Cardiac fibroblast (primary cell): ENCODE measurements at regions not wholly inside any gene's neighbourhood (a gene's known extent, or its start where the extent isn't known, plus 50 kb on each side); places are given as distances from the start of the nearest gene placed in this dataset.

ENCODE experiments used
- DNase-seq, 2 donors: peaks; one replicate each; pipeline versions ENCODE4 v3.0.0 to v3.0.0-alpha.2; 2010; ENCODE audit warnings: low read depth in 2 of 2
- H3K4me3 ChIP-seq, 2 donors: replicated peaks in 1 of 2; 1 replicate in 1 of 2; 2 replicates in 1 of 2; pipeline ENCODE4 v1.5.1; 2011; ENCODE audit warnings: low read depth in 2 of 2, low read length in 2 of 2, mild to moderate bottlenecking in 2 of 2, moderate library complexity in 1 of 2
- TF ChIP-seq, protein P1 (sequence below): IDR thresholded peaks from one replicate; pipeline ENCODE4 v1.5.1; 2011; ENCODE audit warnings: low read depth, mild to moderate bottlenecking, low read length, inconsistent platforms

DNA sequence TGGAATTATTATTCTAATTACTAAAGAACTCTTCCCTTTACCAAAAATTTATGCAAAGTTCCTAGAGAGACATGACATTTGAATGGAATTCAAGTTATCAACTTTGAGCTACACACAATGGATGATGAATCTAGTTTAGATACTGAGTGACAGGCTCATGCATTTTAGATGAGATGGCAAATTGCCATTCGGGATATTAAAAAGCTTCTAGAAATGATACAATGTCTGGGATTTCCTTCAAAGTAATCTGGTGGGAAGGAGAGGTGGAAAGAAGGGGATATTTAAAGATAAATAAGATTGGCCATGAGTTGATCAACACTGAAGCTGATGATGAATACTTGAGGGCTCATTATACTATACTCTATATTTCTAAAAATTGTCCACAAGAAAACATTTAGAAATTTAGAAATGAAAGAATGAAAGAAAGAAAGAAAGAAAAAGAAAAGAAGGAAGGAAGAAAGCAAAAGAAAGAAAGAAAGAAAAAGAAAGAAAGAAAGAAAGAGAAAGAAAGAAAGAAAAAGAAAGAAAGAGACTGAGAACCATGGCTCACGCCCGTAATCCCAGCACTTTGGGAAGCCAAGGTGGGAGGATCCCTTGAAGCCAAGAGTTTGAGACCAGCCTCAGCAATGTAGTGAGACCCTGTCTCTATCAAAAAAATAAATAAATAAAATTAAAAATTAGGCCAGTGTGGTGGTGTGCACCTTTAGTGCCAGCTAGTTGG, 62.6 kb upstream of the NEDD4L start:
- TF ChIP-seq, protein P1, sequence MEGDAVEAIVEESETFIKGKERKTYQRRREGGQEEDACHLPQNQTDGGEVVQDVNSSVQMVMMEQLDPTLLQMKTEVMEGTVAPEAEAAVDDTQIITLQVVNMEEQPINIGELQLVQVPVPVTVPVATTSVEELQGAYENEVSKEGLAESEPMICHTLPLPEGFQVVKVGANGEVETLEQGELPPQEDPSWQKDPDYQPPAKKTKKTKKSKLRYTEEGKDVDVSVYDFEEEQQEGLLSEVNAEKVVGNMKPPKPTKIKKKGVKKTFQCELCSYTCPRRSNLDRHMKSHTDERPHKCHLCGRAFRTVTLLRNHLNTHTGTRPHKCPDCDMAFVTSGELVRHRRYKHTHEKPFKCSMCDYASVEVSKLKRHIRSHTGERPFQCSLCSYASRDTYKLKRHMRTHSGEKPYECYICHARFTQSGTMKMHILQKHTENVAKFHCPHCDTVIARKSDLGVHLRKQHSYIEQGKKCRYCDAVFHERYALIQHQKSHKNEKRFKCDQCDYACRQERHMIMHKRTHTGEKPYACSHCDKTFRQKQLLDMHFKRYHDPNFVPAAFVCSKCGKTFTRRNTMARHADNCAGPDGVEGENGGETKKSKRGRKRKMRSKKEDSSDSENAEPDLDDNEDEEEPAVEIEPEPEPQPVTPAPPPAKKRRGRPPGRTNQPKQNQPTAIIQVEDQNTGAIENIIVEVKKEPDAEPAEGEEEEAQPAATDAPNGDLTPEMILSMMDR, result no peak
- DNase-seq, result no peak
- H3K4me3 ChIP-seq, result no peak overlapping the region

DNA sequence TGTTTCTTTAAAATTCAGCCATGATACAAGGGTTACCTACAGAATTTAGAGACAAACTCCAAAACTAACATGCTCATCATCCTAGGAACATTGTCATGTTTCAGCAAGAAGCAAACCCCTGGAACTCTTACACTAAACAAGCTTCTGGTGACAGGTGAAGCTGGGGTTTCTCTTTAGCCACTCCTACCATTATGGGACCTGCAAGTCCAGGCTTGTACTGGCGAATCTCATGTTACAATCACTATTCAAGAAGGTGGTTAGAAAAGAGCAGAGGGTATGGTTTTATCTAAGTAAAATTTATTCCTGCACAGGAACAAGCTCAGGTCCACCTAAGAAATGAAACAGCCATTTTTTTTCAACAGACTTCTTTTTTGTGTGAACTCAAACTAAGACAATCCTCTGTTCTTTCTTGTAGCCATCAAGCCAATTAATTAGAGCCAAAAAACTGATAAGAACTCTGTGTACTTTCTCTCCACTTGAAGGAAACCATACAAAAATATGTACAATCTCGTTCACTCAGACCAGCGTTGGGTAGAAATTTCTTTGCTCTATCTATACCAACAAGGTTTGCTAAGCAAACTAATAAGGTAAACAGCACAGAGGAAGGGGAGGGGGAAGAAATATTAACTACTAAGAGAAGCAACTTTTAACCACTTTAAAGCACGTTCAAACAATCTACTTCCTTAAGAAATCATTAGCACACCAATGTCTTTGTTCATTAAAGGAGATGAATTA, 63.3 kb upstream of the NEDD4L start:
- no peak overlapping the region for H3K4me3 ChIP-seq
- TF ChIP-seq, protein P1, result no peak
- DNase-seq, result no peak

DNA sequence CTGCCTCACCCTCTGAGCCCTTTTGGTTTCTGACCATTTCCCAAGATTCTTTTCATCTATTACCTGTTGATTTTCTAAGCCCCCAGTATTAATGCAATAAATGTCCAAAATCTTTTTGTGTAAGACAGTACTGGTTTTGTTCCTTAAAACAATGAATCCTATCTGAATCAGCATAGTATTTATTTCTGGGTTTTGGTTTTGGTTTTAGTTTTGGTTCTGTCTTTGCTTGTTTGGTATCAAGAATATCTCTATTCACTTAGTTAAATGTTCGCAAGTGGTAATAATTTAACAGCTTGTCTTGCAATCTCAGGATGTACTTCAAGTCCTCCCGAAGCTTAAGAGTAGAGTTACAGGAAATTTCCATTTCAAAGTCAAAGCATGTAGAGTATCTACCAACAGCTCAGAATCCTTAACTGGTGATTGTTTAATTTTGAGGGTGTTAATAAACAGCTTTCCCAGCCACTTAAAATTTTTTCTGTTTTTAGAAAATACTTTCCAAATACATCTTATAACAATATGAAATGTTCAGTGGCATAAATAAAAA, 67.7 kb upstream of the NEDD4L start:
- no peak overlapping the region for H3K4me3 ChIP-seq
- TF ChIP-seq, protein P1, result no peak
- DNase-seq, result no peak

DNA sequence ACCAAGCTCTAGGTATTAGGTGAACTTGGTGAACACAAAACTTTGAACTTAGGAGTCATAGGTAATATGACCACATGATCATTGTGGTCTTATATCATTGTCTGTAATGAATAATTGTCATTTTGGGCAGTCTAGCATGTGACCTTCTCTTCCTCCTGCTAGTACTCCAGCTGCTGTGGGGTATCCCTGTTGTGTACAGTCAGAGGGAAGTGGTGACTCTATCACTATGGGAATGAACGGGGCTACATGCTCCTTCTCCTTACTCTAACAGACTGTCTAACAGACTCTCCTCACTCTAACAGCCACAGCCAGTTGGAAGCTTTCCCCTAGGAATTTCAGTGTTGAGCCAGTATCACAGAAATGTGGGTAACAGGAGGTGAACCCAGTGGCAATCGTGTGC, 68.2 kb upstream of the NEDD4L start:
- TF ChIP-seq, protein P1, result no peak
- H3K4me3 ChIP-seq, result no peak overlapping the region
- no peak for DNase-seq

DNA sequence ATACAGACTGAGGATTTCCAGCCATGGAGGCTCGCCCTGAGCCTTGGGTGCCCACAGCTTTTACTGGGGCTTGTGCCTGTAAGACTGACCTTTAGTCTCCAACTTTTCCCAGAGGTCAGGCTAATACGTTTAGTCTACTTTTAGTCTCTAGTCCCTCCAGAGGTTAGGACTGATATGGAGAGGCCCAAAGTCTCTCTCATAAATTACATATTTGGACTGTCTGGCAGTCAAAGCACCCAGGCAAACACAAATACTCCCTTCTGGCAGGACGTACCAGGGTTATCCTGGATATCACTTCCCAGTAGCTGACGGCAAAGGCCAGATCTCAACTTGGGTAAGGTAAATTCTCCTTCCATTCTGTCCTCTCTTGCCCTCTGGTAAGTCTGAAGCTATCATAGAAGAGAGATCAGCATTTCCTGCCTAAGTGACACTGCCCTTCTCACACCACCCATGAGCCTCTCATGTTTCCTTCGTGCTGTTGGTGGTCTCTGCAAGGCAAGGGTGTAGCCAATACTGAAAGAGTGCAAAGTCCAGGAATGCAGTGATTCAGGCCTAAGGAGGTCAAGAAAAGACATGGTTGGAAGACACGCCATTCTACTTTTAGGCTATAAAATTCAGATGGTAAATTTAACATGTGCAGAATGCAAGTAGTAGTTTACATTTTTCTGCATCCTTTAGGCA, 69.3 kb upstream of the NEDD4L start:
- TF ChIP-seq, protein P1, result no peak

DNA sequence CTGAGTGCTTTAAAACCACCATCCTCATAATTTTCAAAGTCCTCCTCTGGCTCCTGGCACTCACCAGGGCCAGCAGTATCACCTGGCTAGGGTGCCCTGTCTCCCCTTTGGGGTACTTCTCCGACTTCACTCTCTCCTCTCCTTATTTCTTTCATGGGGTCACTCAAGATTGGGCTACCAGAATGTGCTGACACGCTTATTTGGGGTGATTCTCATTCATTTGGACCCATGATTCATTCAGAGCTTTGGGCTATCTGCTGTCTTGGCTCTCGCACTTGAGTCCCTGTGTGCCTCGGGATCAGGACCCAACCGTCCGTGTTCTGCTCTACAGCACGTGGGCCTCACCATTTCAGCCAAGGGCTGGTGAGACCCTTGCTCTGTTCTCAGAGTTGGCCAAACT, 70.1 kb upstream of the NEDD4L start:
- no peak overlapping the region for H3K4me3 ChIP-seq
- DNase-seq, result no peak
- TF ChIP-seq, protein P1, result no peak

More for the DNA sequence above, 69.3 kb upstream of the NEDD4L start:
- no peak for DNase-seq
- no peak overlapping the region for H3K4me3 ChIP-seq
